Erythroblast (primary cell): ENCODE measurements at regions not wholly inside any gene's neighbourhood (a gene's known extent, or its start where the extent isn't known, plus 50 kb on each side); places are given as distances from the start of the nearest gene placed in this dataset.
"Not testable (repeated sequence)": the region's sequence is repeated elsewhere in the genome, so short reads cannot be mapped to it uniquely, and the experiment has no call there.

Experiments
- GATA1 ChIP-seq: IDR thresholded peaks from 2 replicates; pipeline ENCODE4 v1.6.1; 2011; ENCODE audit warnings: low read depth, mild to moderate bottlenecking, control low read depth, low read length, moderate library complexity
- POLR2A ChIP-seq: IDR thresholded peaks from 2 replicates; pipeline ENCODE4 v1.6.1; 2011; ENCODE audit warnings: mild to moderate bottlenecking, low read length

GRCh38 chr14:87360246-87360645 is 632.7 kb downstream of the GALC start:
- not testable (repeated sequence) for TF ChIP-seq POLR2A, GATA1
